T-helper 17 cell (primary cell): ENCODE measurements at regions not wholly inside any gene's neighbourhood (a gene's known extent, or its start where the extent isn't known, plus 50 kb on each side); places are given as distances from the start of the nearest gene placed in this dataset.

Source experiments
- ATAC-seq: fragments of 150-1000 bp; cut with Tn5 transposase; 2 replicates; pipeline ENCODE4 v1.10.0; 2021; ENCODE audit warnings: mild to moderate bottlenecking, moderate library complexity
- DNase-seq, 3 donors: peaks; one replicate each; pipeline versions ENCODE4 v3.0.0 to v3.0.0-alpha.2; 2020 to 2021
- H3K9me3 ChIP-seq: one replicate; pipeline ENCODE4 v1.7.0; 2013; ENCODE audit warnings: low read length, mild to moderate bottlenecking; ENCODE audit not compliant: control insufficient read depth, poor library complexity, severe bottlenecking
- H3K27ac Mint-ChIP-seq: one replicate; pipeline ENCODE4 v1.8.0; 2022; ENCODE audit warnings: mild to moderate bottlenecking, moderate library complexity, mixed read lengths
- H3K27me3 Mint-ChIP-seq: one replicate; pipeline ENCODE4 v1.8.0; 2022; ENCODE audit warnings: mixed read lengths
- H3K36me3 Mint-ChIP-seq: one replicate; pipeline ENCODE4 v1.8.0; 2022; ENCODE audit warnings: low read depth, mixed read lengths
- H3K4me1 Mint-ChIP-seq: one replicate; pipeline ENCODE4 v1.8.0; 2022; ENCODE audit warnings: mild to moderate bottlenecking, mixed read lengths
- H3K4me3 Mint-ChIP-seq: one replicate; pipeline ENCODE4 v1.8.0; 2022; ENCODE audit warnings: mild to moderate bottlenecking, moderate library complexity, mixed read lengths

DNA sequence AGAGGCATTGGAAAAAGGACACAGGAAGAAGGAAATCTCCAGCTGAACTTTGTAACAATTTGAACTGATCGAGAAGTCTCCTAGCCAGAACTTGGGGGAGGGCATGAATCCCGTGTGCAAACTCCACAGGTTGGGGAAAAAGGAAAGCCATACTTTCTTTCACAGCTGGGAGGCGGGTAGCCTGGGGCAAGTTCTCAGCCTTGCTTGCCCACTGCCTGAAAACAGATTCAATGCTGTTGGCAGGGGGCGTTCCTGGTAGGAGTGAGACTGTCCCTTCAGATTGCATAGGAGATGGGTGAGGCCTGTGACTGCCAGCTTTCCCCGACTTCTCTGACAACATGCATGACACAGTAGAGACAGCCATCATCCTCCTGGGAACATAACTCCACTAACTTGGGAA is 289.1 kb upstream of the PHF14 start:
- Mint-ChIP-seq H3K36me3 (no peaks in the 10 kb centered on the region), H3K4me3 (no peak overlapping the region), H3K27ac (no peak overlapping the region), H3K27me3 (peaks cover 7% of the 10 kb centered on the region), H3K4me1 (no peaks in the 10 kb centered on the region)
- no peak for ATAC-seq
- DNase-seq = no peak
- H3K9me3 ChIP-seq = no peaks in the 10 kb centered on the region

DNA sequence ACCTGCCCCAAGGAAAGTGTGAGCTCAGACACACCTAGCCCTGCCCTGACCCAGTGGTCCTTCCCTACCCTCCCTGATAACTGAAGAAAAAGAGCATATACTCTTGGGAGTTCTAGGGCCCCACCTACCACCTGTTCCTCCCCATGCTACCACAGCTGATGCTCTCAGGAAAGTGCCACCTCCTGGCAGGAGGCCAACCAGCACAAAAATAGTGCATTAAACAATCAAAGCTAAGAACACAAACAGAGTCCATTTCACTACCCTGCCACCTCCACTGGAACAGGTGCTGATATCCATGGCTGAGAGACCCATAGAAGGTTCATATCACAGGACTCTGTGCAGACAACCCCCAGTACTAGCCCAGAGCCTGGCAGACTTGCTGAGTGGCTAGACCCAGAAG is 288.6 kb upstream of the PHF14 start:
- no peak for ATAC-seq
- H3K4me1 Mint-ChIP-seq = no peaks in the 10 kb centered on the region
- H3K36me3 Mint-ChIP-seq = no peaks in the 10 kb centered on the region
- peaks cover 7% of the 10 kb centered on the region for H3K27me3 Mint-ChIP-seq
- no peak for DNase-seq
- no peak overlapping the region for H3K4me3 Mint-ChIP-seq
- no peak overlapping the region for H3K27ac Mint-ChIP-seq
- no peaks in the 10 kb centered on the region for H3K9me3 ChIP-seq

DNA sequence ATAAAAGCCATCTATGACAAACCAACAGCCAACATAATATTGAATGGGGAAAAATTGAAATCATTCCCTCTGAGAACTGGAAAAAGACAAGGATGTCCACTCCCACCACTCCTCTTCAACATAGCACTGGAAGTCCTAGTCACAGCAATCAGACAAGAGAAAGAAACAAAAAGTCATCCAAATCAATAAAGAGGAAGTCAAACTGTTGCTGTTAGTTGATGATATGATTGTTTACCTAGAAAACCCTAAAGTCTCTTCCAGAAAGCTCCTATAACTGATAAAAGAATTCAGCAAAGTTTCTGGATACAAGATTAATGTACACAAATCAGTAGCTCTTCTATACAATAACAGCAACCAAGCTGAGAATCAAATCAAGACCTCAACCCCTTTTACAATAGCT is 285.1 kb upstream of the PHF14 start:
- Mint-ChIP-seq H3K27ac (no peak overlapping the region), H3K36me3 (no peaks in the 10 kb centered on the region)

DNA sequence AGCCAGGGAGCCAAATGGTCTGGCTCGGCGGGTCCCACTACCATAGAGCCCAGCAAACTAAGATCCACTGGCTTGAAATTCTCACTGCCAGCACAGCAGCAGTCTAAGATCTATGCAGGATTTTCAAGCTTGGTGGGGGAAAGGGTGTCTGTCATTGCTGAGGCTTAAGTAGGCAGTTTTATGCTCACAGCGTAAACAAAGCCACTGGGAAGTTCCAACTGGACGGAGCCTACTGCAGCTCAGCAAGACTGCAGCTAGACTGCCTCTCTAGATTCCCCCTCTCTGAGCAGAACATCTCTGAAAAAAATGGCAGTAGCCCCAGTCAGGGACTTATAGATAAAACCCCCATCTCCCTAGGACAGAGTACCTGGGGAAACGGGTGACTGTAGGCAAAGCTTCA is 277.6 kb upstream of the PHF14 start:
- H3K4me3 Mint-ChIP-seq = no peak overlapping the region
- H3K9me3 ChIP-seq = no peaks in the 10 kb centered on the region
- DNase-seq (no peak), ATAC-seq (no peak)
- H3K27me3 Mint-ChIP-seq = no peaks in the 10 kb centered on the region
- peaks cover 2% of the 10 kb centered on the region for H3K36me3 Mint-ChIP-seq
- no peak overlapping the region for H3K27ac Mint-ChIP-seq
- no peaks in the 10 kb centered on the region for H3K4me1 Mint-ChIP-seq

More for the DNA sequence above, 285.1 kb upstream of the PHF14 start:
- DNase-seq (no peak), ATAC-seq (no peak)
- Mint-ChIP-seq H3K4me1 (no peaks in the 10 kb centered on the region), H3K4me3 (no peak overlapping the region), H3K27me3 (no peaks in the 10 kb centered on the region)
- H3K9me3 ChIP-seq = no peaks in the 10 kb centered on the region

DNA sequence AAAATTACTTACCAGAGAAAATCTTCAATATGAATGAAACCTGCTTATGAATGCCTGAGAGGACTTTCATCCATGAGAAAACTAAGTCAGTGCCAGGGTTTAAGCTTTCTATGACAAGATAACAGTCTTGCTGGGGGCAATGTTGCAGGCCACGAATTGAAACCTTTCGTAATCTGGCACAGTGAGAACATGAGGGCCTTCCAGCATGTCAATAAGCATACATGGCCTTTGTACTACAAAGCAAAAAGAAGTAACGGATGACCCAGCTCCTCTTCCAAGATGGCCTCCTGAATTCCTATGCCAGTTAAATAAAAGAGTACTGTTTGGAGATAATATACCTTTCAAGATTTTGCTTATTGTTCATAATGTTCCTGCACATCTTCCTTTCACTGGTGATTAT is 270.6 kb upstream of the PHF14 start:
- ATAC-seq (no peak), DNase-seq (no peak)
- no peaks in the 10 kb centered on the region for H3K9me3 ChIP-seq
- no peaks in the 10 kb centered on the region for H3K27me3 Mint-ChIP-seq
- H3K4me3 Mint-ChIP-seq = no peak overlapping the region
- H3K36me3 Mint-ChIP-seq = no peaks in the 10 kb centered on the region
- no peaks in the 10 kb centered on the region for H3K4me1 Mint-ChIP-seq
- H3K27ac Mint-ChIP-seq = no peak overlapping the region

DNA sequence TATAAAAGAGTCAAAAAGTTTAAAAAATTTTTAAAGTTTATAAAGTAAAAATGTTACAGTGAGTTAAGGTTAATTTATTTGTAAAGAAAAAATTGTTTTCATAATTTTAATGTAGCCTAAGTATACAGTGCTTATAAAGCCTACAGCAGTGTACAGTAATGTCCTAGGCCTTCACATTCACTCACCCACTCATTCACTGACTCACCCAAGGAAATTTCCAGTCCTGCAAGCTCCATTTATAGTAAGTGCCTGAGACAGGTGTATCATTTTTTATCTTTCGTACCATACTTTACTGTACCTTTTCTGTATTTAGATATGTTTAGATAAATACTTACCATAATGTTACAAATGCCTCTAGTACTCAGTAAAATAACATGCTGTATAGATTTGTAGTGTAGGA is 269.7 kb upstream of the PHF14 start:
- H3K4me3 Mint-ChIP-seq = no peak overlapping the region
- ATAC-seq = no peak
- no peaks in the 10 kb centered on the region for H3K4me1 Mint-ChIP-seq
- H3K36me3 Mint-ChIP-seq = no peaks in the 10 kb centered on the region
- no peak overlapping the region for H3K27ac Mint-ChIP-seq
- no peaks in the 10 kb centered on the region for H3K9me3 ChIP-seq
- no peaks in the 10 kb centered on the region for H3K27me3 Mint-ChIP-seq
- DNase-seq = no peak

DNA sequence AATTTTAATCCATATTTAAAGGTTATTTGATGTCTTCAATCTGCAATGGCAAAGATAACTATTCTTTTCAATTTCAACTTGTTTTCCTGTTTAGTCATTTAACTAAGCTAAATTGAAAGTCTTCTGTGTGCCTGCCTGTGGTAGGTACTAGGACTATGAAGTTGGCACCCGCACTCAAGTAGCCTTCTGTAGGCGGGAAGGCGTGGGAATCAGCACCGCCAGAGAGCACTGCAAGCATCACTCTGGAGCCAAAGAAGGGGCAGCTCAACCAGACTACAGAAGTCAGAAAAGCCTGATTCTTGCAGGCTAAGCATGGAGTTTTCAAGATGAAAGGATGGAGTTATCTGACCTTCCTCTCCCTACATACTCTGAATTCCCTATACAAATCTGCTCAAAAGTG is 269.0 kb upstream of the PHF14 start:
- ATAC-seq = no peak

DNA sequence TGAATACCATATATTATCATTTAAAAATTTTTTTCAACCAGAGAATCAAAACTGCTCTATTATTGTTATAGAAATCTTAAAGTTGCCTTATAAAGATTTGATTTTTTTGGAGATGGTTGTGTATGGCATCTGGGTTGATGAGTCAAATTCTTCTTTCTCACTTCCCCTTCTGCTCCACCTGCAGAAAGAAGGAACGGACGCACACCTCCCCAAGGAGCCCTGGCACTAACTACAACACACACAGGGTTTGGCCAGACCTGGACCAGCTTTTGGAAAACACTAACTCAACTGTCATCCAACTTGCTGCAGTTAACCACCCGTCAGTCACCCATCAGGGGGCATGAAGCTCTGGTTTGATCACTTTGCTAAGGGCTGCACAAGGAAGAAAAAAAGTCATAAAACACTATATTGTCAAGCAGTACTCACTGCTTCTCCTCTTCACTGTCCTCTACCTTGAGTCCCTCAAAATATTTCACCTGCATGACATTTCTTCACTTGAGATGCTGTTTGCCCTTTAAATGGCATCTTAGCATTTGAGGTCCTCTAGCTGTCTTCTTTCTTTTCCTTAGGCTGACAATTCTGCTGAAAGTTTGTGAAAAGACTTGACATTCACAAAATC is 266.7 kb upstream of the PHF14 start:
- Mint-ChIP-seq H3K4me1 (no peaks in the 10 kb centered on the region), H3K36me3 (no peaks in the 10 kb centered on the region), H3K27me3 (no peaks in the 10 kb centered on the region), H3K4me3 (no peak overlapping the region), H3K27ac (no peak overlapping the region)
- H3K9me3 ChIP-seq = no peaks in the 10 kb centered on the region
- DNase-seq = no peak
- no peak for ATAC-seq

More for the DNA sequence above, 269.0 kb upstream of the PHF14 start:
- H3K9me3 ChIP-seq = no peaks in the 10 kb centered on the region
- H3K27ac Mint-ChIP-seq = no peak overlapping the region
- H3K4me3 Mint-ChIP-seq = no peak overlapping the region
- no peaks in the 10 kb centered on the region for H3K4me1 Mint-ChIP-seq
- no peak for DNase-seq
- H3K36me3 Mint-ChIP-seq = no peaks in the 10 kb centered on the region
- H3K27me3 Mint-ChIP-seq = no peaks in the 10 kb centered on the region

DNA sequence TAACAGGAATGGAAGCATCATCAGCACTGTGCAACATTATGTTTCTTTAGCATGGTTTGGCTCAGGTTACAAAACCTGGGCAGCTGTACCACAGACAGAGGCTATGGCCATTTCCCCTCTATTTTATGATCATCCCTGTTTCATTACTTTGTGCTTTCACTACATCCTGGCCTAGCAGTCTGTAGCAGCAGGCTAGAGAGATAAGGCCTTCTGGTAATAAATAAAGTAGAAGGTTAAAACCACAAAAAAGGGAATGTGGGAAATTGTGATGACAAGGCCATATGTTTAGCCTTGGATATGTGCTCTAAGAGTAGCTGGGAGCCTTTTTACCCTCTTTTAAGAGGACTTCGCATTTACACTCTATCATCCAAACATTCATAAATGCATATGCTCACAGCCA is 266.2 kb upstream of the PHF14 start:
- no peaks in the 10 kb centered on the region for H3K27me3 Mint-ChIP-seq
- no peak for ATAC-seq
- H3K4me3 Mint-ChIP-seq = no peak overlapping the region
- no peaks in the 10 kb centered on the region for H3K36me3 Mint-ChIP-seq
- H3K4me1 Mint-ChIP-seq = no peaks in the 10 kb centered on the region
- no peak overlapping the region for H3K27ac Mint-ChIP-seq
- DNase-seq = no peak
- no peaks in the 10 kb centered on the region for H3K9me3 ChIP-seq

DNA sequence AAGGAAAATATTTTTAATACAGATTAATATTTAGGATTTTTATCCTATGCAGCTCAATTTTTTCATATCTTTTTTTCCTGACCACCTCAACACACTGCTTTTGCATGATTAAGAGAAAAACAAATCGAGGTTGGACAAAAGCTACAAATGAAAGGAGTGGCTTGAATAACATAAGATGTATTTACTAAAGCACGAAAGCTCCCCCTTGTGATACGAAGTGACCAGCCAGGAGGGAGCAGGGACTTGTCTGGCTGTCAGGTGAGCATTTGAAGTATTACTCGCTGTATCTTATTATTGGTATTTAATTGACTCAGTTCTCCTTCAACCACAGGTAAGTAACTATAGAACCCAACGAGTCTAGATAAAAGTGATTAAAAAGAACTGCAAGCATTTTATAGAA is 265.2 kb upstream of the PHF14 start:
- no peaks in the 10 kb centered on the region for H3K27me3 Mint-ChIP-seq
- no peak overlapping the region for H3K27ac Mint-ChIP-seq
- no peaks in the 10 kb centered on the region for H3K36me3 Mint-ChIP-seq
- H3K4me1 Mint-ChIP-seq = no peaks in the 10 kb centered on the region
- ATAC-seq (no peak), DNase-seq (no peak)
- H3K4me3 Mint-ChIP-seq = no peak overlapping the region
- no peaks in the 10 kb centered on the region for H3K9me3 ChIP-seq

DNA sequence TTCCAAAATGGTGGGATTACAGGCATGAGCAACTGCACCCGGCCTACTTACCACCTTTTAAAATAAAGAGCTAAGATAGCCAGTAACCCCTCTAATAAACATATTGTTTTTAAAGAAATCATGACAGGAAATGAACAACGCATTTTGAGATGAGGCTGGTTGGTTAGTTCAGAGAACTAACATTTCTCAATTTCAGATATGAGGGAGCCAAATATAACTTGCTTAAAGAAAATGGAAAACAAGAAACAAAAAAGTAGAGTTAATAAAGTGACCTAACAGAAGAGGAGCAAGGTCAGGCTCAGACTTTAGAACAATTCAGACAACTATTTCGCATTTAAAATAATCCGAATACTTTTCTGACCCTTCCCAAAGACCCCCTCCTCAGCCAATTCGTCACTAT is 254.9 kb upstream of the PHF14 start:
- Mint-ChIP-seq H3K27ac (no peak overlapping the region), H3K4me3 (no peak overlapping the region)

DNA sequence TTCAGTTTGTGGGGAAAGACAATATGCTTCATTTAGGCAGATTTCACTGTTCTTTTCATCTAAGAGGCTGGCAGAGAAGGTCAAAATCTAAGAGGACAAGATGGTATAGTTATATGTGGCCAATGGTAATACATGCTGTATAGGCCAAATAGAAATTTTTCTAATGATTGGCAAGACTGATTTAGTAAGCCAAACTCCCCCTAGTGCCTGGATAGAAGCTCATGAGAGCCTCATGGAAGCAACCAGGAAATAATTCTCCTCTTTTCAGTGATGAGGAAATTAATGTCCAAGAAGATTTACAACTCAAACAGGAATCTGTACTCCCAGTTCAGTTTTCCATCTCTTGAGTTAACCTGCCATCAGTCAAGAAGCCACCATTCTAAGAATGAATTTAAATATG is 253.6 kb upstream of the PHF14 start:
- Mint-ChIP-seq H3K36me3 (no peaks in the 10 kb centered on the region), H3K27me3 (peaks cover 4% of the 10 kb centered on the region), H3K4me3 (no peak overlapping the region), H3K27ac (no peak overlapping the region), H3K4me1 (no peaks in the 10 kb centered on the region)
- ATAC-seq (no peak), DNase-seq (no peak)
- H3K9me3 ChIP-seq = no peaks in the 10 kb centered on the region

More for the DNA sequence above, 254.9 kb upstream of the PHF14 start:
- DNase-seq (no peak), ATAC-seq (no peak)
- no peaks in the 10 kb centered on the region for H3K9me3 ChIP-seq
- Mint-ChIP-seq H3K36me3 (no peaks in the 10 kb centered on the region), H3K4me1 (no peaks in the 10 kb centered on the region), H3K27me3 (peaks cover 3% of the 10 kb centered on the region)

DNA sequence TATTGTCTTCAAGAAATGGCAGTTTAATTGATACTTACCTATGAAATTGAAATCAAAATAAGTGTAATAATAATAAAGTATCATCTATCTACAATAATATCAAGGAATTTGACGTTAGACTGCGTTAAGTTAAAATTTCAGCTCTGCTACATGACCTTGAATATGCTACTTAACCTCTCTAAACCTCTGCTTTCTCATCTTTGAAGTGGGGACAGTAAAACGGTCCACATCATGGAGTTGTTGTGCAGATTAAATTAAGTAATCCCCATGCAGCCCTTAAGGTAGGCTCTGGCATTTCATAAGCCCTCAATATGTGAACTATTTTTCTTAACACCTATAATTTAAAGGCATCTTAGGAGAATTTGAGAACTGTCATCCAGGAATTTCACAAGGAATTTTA is 252.4 kb upstream of the PHF14 start:
- Mint-ChIP-seq H3K4me3 (no peak overlapping the region), H3K27ac (no peak overlapping the region), H3K4me1 (no peaks in the 10 kb centered on the region), H3K27me3 (peaks cover 4% of the 10 kb centered on the region), H3K36me3 (no peaks in the 10 kb centered on the region)
- no peak for DNase-seq
- ATAC-seq = no peak
- no peaks in the 10 kb centered on the region for H3K9me3 ChIP-seq

DNA sequence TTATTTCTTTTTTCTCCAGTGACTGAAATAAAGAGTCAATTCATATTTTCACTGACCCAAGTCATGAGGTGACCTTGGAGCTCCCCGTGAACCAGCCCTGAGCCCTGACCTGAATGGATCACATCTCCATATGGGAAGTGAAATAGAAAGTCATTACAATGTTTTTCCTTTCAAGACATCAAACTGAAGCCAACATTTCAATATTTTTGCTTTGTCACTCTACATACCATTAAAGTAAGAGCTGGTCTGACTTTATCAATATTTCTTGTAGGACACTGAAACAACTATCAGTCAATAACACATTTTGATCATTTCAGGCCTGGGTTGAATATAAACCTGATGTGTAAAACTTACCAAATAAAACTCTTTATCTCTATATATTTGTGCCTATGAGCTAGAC is 249.8 kb upstream of the PHF14 start:
- H3K4me3 Mint-ChIP-seq = no peak overlapping the region
- no peaks in the 10 kb centered on the region for H3K36me3 Mint-ChIP-seq
- H3K27me3 Mint-ChIP-seq = peaks cover 4% of the 10 kb centered on the region

More for the DNA sequence above, 249.8 kb upstream of the PHF14 start:
- no peak for ATAC-seq
- DNase-seq = no peak
- H3K9me3 ChIP-seq = no peaks in the 10 kb centered on the region
- Mint-ChIP-seq H3K4me1 (no peaks in the 10 kb centered on the region), H3K27ac (no peak overlapping the region)
